Pulmonary artery endothelial cell (primary cell): ENCODE measurements at regions not wholly inside any gene's neighbourhood (a gene's known extent, or its start where the extent isn't known, plus 50 kb on each side); places are given as distances from the start of the nearest gene placed in this dataset.

Source experiments
- DNase-seq: peaks from one replicate; pipeline ENCODE4 v3.0.0-alpha.2; 2011; ENCODE audit warnings: low read depth, low spot score

DNA sequence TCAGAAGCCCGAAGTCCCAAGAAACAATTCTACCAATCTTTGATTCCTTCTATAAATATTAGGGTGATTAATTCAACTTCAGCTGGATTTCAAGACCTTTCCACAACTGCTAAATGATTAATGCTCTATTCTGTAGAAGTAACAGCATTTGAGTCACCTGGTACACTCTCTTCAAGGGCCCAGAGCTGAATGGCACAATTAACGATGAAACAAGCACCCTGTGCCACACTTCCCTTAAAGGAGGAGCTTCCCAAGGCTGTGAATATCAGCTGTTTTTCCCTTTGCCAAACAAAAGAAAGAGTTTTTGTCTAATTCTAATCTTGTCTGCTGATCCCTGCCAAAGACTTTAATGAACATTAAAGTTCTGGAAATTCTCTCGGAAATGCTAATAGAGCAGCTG is 56.0 kb downstream of the BOD1L2 start:
- no peak for DNase-seq

DNA sequence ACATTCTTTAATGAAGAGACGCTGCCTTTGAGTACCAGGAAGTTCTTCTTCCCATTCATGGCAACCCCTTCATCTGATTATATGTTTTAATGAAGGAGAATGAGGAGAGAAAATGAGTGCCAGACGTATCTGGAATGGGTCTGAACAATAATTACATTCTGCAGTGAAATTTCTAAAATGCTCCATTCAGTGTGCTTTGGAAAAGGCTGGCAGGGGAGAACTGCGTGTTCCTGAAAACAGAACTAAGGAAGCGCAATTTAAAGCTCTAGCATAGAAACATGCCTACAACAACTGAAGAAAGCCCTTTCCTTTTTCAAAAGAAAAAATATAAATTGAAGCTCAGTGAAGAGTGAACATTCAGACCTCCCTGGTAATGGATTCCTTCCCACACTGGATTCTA is 58.8 kb downstream of the BOD1L2 start:
- DNase-seq = no peak

GRCh38 chr18:57207124-57207916 is 60.4 kb downstream of the BOD1L2 start:
- no peak for DNase-seq

DNA sequence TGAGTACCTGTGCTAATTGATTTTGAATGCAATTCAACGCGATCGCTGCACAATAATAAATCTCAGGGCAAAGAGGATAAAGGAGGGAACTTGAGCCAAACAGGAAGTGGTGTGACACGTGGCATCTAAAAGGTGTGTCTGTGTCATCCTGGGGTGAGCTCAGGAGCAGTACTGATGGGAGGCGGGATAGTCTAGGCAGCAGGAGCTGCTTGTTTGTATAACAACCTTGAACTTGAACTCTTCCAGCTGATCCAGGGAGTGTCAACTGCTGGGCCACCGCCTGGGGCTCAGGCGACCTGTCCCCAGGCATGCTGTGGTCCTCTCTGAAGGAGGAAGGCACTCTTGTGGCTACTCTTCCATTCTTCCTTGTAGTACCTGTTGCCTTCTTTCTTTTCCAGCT is 61.2 kb downstream of the BOD1L2 start:
- DNase-seq = no peak

GRCh38 chr18:57209713-57210106 is 62.8 kb downstream of the BOD1L2 start:
- no peak for DNase-seq

- DNase-seq = peak; percentile 15
Measured at GRCh38 chr18:57210107-57210715, 63.3 kb downstream of the BOD1L2 start.

DNA sequence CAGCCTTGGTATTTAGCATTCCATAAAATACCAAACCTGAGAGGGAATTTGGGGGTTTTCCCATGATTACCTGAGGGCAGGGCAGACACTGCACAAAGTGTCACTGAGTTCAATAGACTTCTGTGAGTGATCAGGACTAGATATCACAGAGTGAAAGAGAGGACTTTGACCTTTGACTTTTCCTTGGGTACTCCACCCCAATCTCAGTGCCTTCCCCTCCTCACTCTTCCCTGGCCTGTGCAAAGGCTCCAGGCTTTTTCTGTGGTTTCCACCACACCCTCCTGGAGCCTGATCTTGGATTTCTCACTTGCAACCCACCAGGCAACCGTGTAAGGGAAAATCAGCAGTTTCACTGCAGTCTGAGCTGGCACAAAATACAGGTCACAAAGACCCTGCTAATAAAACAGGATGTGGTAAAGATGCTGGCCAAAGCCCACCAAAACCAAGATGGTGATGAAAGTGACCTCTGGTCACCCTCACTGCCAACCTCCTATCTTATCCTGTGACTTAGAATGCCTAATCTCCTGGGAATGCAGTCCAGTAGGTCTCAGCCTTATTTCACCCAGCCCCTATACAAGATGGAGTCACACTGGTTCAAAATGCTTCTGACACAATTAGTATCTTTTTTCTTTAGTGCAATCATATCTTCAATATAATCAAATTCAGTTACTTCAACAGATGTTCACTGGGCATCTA is 64.0 kb downstream of the BOD1L2 start:
- DNase-seq = no peak

DNA sequence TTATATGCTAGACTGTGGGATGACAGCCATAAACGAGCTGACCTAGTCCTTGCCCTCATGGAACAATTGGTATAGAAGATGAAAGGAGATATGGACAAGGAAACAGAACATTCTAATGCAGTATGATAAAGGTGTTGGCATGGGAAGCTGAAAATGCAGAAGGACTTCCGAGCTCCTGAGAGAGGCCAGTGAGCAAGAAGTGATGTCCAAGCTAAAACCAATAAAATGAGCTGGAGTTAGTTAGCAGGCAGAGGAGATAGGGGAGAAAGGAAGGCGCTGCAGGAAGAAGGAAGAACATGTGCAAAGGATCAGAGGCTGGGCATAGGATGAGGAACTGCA is 64.5 kb downstream of the BOD1L2 start:
- no peak for DNase-seq

DNA sequence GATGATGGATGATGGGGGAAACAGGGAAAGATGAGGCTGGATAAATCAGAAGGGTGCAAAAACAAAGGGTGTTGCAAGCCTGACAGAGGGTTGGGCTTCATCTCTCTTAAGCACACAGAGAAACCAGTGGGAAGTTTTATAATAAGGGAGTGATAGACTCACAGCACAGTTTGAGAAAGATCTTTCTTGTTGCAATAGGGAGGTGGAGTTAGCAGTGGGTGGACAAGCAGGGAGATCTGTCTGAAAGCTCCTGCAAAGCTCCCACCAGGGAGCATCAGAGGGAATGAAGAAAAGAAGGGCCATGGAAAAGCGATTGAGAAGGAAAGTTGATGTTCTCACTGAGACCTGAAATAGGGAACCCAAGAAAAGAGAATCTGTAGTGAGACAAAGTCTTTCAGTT is 64.9 kb downstream of the BOD1L2 start:
- DNase-seq = no peak

DNA sequence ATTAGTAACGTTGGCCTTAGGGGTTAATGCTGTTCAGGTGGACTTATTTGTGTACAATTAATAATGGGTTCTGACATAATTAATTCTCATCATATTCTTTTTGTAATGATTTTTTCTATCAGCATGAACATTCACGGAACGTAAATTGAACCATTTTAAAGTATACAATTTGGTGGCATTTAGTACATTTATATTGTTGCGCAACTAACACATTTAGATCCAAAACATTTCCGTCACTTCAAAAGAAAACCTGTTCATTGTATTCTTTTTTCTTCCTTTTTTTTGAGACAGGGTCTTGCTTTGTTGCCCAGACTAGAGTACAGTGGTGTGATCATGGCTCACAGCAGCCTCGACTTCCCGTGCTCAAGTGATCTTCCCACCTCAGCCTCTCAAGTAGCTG is 65.8 kb downstream of the BOD1L2 start:
- no peak for DNase-seq

- no peak for DNase-seq
Measured at GRCh38 chr18:57214976-57215375, 68.1 kb downstream of the BOD1L2 start.

GRCh38 chr18:57218281-57218680 is 71.4 kb downstream of the BOD1L2 start:
- no peak for DNase-seq

DNA sequence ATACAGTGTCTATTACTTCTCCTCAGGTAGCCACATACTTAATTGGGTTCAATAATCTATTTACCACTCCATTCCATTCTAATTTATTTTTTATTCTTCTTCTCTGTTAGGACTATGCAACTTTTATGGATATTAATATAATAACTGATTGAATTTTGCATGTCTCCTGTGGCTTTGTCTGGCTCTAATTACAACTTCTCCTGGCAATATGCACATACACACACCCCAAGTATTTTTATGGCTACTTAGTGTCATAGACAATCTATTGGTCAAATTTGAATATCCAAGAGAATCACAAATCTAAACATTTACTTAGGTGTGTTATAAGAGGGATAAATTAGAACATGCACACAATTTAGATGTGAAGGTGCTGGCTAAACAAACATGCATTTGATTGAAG is 73.1 kb downstream of the BOD1L2 start:
- DNase-seq = no peak

DNA sequence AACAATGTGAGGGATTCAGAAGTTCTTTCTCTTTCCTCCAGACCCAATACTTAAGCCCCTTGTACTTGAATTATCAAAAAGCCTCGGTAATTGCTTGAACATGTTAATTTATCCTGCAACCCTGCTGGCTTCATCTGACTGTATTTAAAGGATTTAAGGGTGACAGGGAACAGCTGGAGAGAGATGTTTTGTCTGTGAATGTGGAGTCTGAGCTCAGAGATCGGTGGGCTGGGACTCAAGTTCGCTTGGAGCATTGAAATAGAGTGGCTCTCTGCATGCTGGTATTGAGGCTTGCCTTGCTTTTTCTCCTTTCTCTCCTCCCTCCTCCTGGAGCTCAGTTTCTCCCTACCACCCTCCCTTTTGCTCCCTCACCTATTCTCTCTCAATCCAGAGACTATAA is 73.6 kb downstream of the BOD1L2 start:
- no peak for DNase-seq

- DNase-seq = no peak
Measured at GRCh38 chr18:57220930-57221483, 74.1 kb downstream of the BOD1L2 start.

DNA sequence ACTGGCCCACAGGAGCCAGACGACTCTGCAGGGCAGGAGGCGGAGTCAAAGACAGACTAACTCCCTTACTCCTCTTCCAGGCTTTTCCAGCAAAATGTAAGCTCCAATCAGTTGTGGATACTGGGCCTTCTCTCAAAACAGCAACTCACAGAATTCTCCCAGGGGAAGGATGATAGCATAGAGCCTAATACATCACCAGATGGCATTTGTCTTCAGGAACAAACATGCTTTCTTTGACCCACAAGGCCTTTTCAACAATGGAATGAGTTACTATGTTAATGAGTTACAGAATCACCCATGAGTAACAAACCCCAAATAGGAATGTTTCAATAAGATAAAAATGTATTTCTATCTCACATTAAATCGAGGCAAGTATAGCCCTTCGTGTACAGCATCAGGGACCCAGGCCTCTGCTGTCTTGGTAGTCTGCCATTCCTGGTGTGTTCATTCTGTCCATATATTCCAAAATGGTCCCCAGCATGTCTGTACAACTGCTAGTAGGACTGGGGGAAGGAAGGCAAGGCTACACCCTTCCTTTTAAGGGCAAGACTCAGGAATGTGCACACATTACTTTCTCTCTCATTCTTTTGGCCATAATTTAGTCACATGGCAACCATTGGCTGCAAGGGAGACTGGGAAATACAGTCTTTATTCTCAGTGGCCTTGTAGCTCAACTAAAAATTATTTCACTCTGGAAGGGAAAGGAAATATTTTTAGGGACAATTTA is 76.4 kb downstream of the BOD1L2 start:
- no peak for DNase-seq

DNA sequence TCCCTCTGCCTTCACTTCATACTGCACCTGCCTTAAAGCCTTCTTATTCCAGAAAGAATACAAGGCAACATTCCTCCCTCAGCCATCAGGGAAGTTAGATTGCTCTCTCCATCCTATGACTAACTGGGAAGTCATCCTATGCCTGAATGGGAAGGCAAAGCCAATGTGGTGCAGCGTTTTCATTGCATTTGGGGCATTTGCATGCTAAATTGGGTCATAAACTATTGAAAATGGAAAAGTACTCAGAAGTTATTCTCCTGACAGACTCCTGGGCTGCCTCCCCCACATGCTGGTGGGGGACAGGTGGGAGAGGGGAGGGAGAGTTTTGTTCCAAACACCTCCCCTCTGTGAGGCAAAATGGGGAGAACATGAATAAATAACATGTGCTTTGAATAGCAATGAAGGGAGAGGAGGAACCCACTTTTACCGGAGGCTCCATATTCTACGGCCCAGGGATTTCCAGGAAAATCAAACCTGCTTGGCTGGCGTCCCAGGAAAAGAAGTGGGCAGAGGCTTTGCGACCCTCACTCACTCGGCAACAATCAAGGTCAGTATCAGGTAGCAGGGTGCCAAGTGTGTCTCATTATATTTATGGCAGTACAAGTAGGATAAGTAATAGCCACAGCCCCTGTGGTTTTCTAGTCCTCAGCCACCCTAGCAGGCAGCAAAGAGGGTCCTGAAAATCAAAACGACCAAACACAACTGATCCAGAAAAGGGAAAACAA is 84.1 kb downstream of the BOD1L2 start:
- no peak for DNase-seq

DNA sequence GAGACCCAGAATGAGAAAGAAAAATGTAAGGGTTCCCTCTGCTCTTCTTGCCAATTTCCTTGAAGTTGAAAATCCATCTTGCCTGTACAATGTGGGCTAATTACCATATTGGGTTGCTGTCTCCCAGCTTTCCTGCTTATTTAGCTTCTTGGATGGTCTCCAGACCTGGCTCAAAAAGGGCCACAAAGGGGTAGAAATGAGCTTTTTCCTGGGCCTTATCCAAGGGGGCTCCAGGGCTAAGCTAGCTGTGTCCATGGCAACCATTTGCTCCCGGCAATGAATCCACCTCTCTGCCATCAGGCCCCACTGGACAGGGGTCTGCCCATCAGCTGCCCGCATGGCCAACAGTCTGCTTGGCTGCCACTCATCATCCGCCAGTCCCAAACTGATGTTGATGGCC is 85.0 kb downstream of the BOD1L2 start:
- no peak for DNase-seq

GRCh38 chr18:57234346-57234745 is 87.5 kb downstream of the BOD1L2 start:
- no peak for DNase-seq

- DNase-seq = no peak
Measured at GRCh38 chr18:57241869-57242268, 95.0 kb downstream of the BOD1L2 start.

GRCh38 chr18:57242285-57242684 is 95.4 kb downstream of the BOD1L2 start:
- DNase-seq = no peak
